GM18861 (cell line): ENCODE measurements at regions not wholly inside any gene's neighbourhood (a gene's known extent, or its start where the extent isn't known, plus 50 kb on each side); places are given as distances from the start of the nearest gene placed in this dataset.
"Not testable (repeated sequence)": the region's sequence is repeated elsewhere in the genome, so short reads cannot be mapped to it uniquely, and the experiment has no call there.

ENCODE experiments used
- ATAC-seq: cut with Tn5 transposase; IDR thresholded peaks from one replicate; pipeline ENCODE4 v1.9.1; 2021; ENCODE audit not compliant: unreplicated experiment

- ATAC-seq = no peak
Observed at GRCh38 chrX:1140236-1140681, 72.2 kb downstream of the CRLF2 start.

- no peak for ATAC-seq
Observed at GRCh38 chrX:1139185-1139500, 73.3 kb downstream of the CRLF2 start.

- no peak for ATAC-seq
Observed at GRCh38 chrX:1138476-1139184, 73.8 kb downstream of the CRLF2 start.

- ATAC-seq = no peak
Observed at GRCh38 chrX:1137531-1137930, 74.9 kb downstream of the CRLF2 start.

GRCh38 chrX:1136582-1136981 lies 75.9 kb downstream of the CRLF2 start:
- not testable (repeated sequence) for ATAC-seq

GRCh38 chrX:1134976-1135375 lies 77.5 kb downstream of the CRLF2 start:
- ATAC-seq = no peak

GRCh38 chrX:1134156-1134555 lies 78.3 kb downstream of the CRLF2 start:
- no peak for ATAC-seq

GRCh38 chrX:1126738-1127137 lies 85.7 kb downstream of the CRLF2 start:
- no peak for ATAC-seq

GRCh38 chrX:1124531-1124930 lies 87.9 kb downstream of the CRLF2 start:
- no peak for ATAC-seq

- not testable (repeated sequence) for ATAC-seq
Observed at GRCh38 chrX:1122851-1123250, 89.6 kb downstream of the CRLF2 start.

GRCh38 chrX:1119275-1119674 lies 93.2 kb downstream of the CRLF2 start:
- no peak for ATAC-seq

- ATAC-seq = no peak
Observed at GRCh38 chrX:1118572-1119199, 93.8 kb downstream of the CRLF2 start.

GRCh38 chrX:1115411-1115810 lies 97.0 kb downstream of the CRLF2 start:
- not testable (repeated sequence) for ATAC-seq

- no peak for ATAC-seq
Observed at GRCh38 chrX:1112321-1112720, 100.1 kb downstream of the CRLF2 start.

GRCh38 chrX:1111601-1112300 lies 100.7 kb downstream of the CRLF2 start:
- ATAC-seq = no peak

- ATAC-seq = no peak
Observed at GRCh38 chrX:1109580-1110119, 102.8 kb downstream of the CRLF2 start.

- ATAC-seq = no peak
Observed at GRCh38 chrX:1108501-1109445, 103.7 kb downstream of the CRLF2 start.

- no peak for ATAC-seq
Observed at GRCh38 chrX:1106478-1107210, 105.8 kb downstream of the CRLF2 start.

GRCh38 chrX:1105671-1106419 lies 106.6 kb downstream of the CRLF2 start:
- no peak for ATAC-seq
